B cell (primary cell): ENCODE measurements at regions not wholly inside any gene's neighbourhood (a gene's known extent, or its start where the extent isn't known, plus 50 kb on each side); places are given as distances from the start of the nearest gene placed in this dataset.

Experiments used
- ATAC-seq: fragments of 200-7000 bp; cut with Tn5 transposase; one replicate; pipeline ENCODE4 v1.10.0; 2021; ENCODE audit warnings: low read depth, mild to moderate bottlenecking, moderate number of reproducible peaks, moderate library complexity
- CTCF ChIA-PET: fragments of 350-600 bp; sonication (Branson Sonifier 250); formaldehyde crosslinking; loops from one replicate; lab custom pipeline; 2021; ENCODE audit warnings: antibody characterized with exemption, inconsistent platforms; lab: Charles Lee
- POLR2A ChIA-PET: fragments of 350-600 bp; sonication (Branson Sonifier 250); formaldehyde crosslinking; loops from one replicate; lab custom pipeline; 2021; ENCODE audit warnings: antibody characterized with exemption; lab: Charles Lee
- DNase-seq: peaks from one replicate; pipeline ENCODE4 v3.0.0; 2013
- H2AFZ ChIP-seq: 2 replicates; pipeline ENCODE4 v1.6.1; 2012; ENCODE audit warnings: mild to moderate bottlenecking, low read depth, low read length; ENCODE audit not compliant: insufficient read depth, poor library complexity, severe bottlenecking
- H3K27ac ChIP-seq, 2 donors: 1 replicate in 1 of 2; 2 replicates in 1 of 2; pipeline ENCODE4 v1.5.1; 2012 to 2013; ENCODE audit warnings: low read length in 2 of 2, mild to moderate bottlenecking in 2 of 2, moderate library complexity in 1 of 2
- H3K27me3 ChIP-seq, 4 experiments: fragments of 200-600 bp in 1 of 4; sonication (generic) in 1 of 4; replicated peaks in 1 of 4; 1 replicate in 2 of 4; 2 replicates in 2 of 4; pipeline versions ENCODE4 v1.6.1 to v1.7.0; 2013 to 2016; ENCODE audit warnings: low read length in 3 of 4, mild to moderate bottlenecking in 2 of 4, mixed read lengths in 1 of 4, moderate library complexity in 1 of 4; ENCODE audit not compliant: insufficient read depth in 4 of 4, control insufficient read depth in 3 of 4; ENCODE audit errors: control extremely low read depth in 1 of 4
- H3K36me3 ChIP-seq, 2 experiments: replicated peaks in 1 of 2; 1 replicate in 1 of 2; 2 replicates in 1 of 2; pipeline versions ENCODE4 v1.6.1 to v1.7.1; 2013; ENCODE audit warnings: low read length in 1 of 2; ENCODE audit not compliant: insufficient read depth in 2 of 2, control insufficient read depth in 1 of 2; ENCODE audit errors: control extremely low read depth in 1 of 2, extremely low read depth in 1 of 2
- H3K4me1 ChIP-seq, 2 donors: fragments of 200-600 bp in 1 of 2; sonication (generic) in 1 of 2; 1 replicate in 1 of 2; 2 replicates in 1 of 2; pipeline versions ENCODE4 v1.5.1 to v1.6.1; 2013 to 2017; ENCODE audit warnings: low read length in 2 of 2; ENCODE audit not compliant: control insufficient read depth in 2 of 2, insufficient read depth in 2 of 2
- H3K4me2 ChIP-seq: replicated peaks from 2 replicates; pipeline ENCODE3; 2012; ENCODE audit warnings: mild to moderate bottlenecking, low read depth, low read length; ENCODE audit not compliant: poor library complexity, severe bottlenecking
- H3K4me3 ChIP-seq, 5 experiments: fragments of 200-600 bp in 1 of 5; sonication (generic) in 1 of 5; 1 replicate in 3 of 5; 2 replicates in 2 of 5; pipeline versions ENCODE4 v1.5.1 to v1.7.0; 2011 to 2016; ENCODE audit warnings: low read length in 4 of 5, mild to moderate bottlenecking in 4 of 5, low read depth in 2 of 5, control low read depth in 1 of 5, moderate library complexity in 1 of 5; ENCODE audit not compliant: insufficient read depth in 1 of 5; ENCODE audit errors: control extremely low read depth in 1 of 5, extremely low read depth in 1 of 5
- H3K79me2 ChIP-seq: fragments of 200-600 bp; sonication (generic); one replicate; pipeline ENCODE4 v1.6.0; 2016; ENCODE audit warnings: low read length; ENCODE audit not compliant: control insufficient read depth, insufficient read depth
- H3K9ac ChIP-seq: fragments of 200-600 bp; sonication (generic); 2 replicates; pipeline ENCODE4 v1.6.1; 2017; ENCODE audit warnings: mild to moderate bottlenecking, low read length, moderate library complexity
- H3K9me3 ChIP-seq, 3 donors: one replicate each; pipeline versions ENCODE4 v1.6.1 to v1.7.1; 2013; ENCODE audit warnings: low read length in 2 of 3; ENCODE audit not compliant: control insufficient read depth in 2 of 3, insufficient read depth in 1 of 3; ENCODE audit errors: control extremely low read depth in 1 of 3
- H4K20me1 ChIP-seq: 2 replicates; pipeline ENCODE4 v1.6.0; 2012; ENCODE audit warnings: mild to moderate bottlenecking, low read length; ENCODE audit not compliant: insufficient read depth, control insufficient read depth, poor library complexity, severe bottlenecking
- H3K27ac Mint-ChIP-seq: one replicate; pipeline ENCODE4 v1.8.0; 2021; ENCODE audit warnings: mixed read lengths
- H3K27me3 Mint-ChIP-seq: one replicate; pipeline ENCODE4 v1.8.0; 2021; ENCODE audit warnings: mixed read lengths
- H3K4me1 Mint-ChIP-seq: one replicate; pipeline ENCODE4 v1.8.0; 2021; ENCODE audit warnings: mixed read lengths
- H3K4me3 Mint-ChIP-seq: one replicate; pipeline ENCODE4 v1.8.0; 2021; ENCODE audit warnings: mixed read lengths
- H3K9me3 Mint-ChIP-seq: one replicate; pipeline ENCODE4 v1.8.0; 2022; ENCODE audit warnings: mixed read lengths; ENCODE audit not compliant: insufficient read depth
- EZH2 ChIP-seq: IDR thresholded peaks from 2 replicates; pipeline ENCODE4 v1.6.1; 2012; ENCODE audit warnings: borderline replicate concordance, low read depth, mild to moderate bottlenecking, moderate library complexity, low read length; ENCODE audit not compliant: insufficient read depth, poor library complexity, severe bottlenecking
- WGBS: methylation state at CpG from one replicate; pipeline ENCODE4 v1.1.5; 2013; ENCODE audit warnings: missing lambda C conversion rate; ENCODE audit not compliant: insufficient coverage; 5-methylcytosine and 5-hydroxymethylcytosine counted together
- intact Hi-C: fragments of 100-400 bp; cut with micrococcal nuclease; formaldehyde crosslinking; loops from one replicate; pipeline ENCODE4 v1.10.0; 2022
- TF ChIP-seq, protein P1 (sequence below): fragments of 200-600 bp; IDR thresholded peaks from one replicate; pipeline ENCODE4 v1.8.0; 2022; ENCODE audit warnings: antibody characterized with exemption, mild to moderate bottlenecking

DNA sequence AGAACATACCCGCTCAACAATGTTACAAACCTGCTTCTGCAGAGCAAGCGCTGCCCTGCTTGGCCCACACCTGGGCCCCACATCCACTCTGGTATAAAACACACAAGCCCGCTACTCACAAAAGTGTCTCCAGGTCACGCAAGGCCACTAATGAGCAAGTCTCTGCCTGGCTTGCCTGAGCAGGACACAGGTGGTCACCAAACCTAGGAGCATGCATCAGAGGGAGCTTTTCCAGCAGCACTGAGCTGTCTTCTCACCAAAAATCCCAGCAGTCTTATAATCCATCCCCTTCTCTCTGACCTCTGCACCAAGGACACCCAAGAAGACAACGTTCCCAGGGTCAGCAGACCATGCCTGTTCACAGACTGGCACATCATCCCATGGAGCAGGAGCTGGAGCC is 100.8 kb downstream of the DLL1 start:
- TF ChIP-seq EZH2: no peak
- TF ChIP-seq, protein P1, sequence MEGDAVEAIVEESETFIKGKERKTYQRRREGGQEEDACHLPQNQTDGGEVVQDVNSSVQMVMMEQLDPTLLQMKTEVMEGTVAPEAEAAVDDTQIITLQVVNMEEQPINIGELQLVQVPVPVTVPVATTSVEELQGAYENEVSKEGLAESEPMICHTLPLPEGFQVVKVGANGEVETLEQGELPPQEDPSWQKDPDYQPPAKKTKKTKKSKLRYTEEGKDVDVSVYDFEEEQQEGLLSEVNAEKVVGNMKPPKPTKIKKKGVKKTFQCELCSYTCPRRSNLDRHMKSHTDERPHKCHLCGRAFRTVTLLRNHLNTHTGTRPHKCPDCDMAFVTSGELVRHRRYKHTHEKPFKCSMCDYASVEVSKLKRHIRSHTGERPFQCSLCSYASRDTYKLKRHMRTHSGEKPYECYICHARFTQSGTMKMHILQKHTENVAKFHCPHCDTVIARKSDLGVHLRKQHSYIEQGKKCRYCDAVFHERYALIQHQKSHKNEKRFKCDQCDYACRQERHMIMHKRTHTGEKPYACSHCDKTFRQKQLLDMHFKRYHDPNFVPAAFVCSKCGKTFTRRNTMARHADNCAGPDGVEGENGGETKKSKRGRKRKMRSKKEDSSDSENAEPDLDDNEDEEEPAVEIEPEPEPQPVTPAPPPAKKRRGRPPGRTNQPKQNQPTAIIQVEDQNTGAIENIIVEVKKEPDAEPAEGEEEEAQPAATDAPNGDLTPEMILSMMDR: no peak
- ChIA-PET CTCF (no interaction called here), POLR2A (no interaction called here)
- Histone ChIP-seq H4K20me1 (no peaks in the 10 kb centered on the region), H3K9me3 (peaks cover 0 to 15% (median 4%) of the 10 kb centered on the region in 3 donors), H3K27ac (no peak overlapping the region), H3K36me3 (no peaks in the 10 kb centered on the region), H3K9ac (no peak overlapping the region), H3K4me3 (no peak overlapping the region), H3K27me3 (peaks cover 0 to 11% (median 0%) of the 10 kb centered on the region in 4 experiments), H3K4me2 (no peak overlapping the region), H3K4me1 (no peaks in the 10 kb centered on the region), H3K79me2 (no peaks in the 10 kb centered on the region), H2AFZ (no peak overlapping the region)
- peaks cover 3% of the 10 kb centered on the region for H3K27me3 Mint-ChIP-seq
- no peak for DNase-seq
- no peaks in the 10 kb centered on the region for H3K4me1 Mint-ChIP-seq
- peaks cover 9% of the 10 kb centered on the region for H3K9me3 Mint-ChIP-seq
- intact Hi-C loops: no loop called here
- no peak for ATAC-seq
- WGBS: 92% methylated on average over 5 of the region's 5 CpGs
- no peak overlapping the region for H3K27ac Mint-ChIP-seq
- no peak overlapping the region for H3K4me3 Mint-ChIP-seq

DNA sequence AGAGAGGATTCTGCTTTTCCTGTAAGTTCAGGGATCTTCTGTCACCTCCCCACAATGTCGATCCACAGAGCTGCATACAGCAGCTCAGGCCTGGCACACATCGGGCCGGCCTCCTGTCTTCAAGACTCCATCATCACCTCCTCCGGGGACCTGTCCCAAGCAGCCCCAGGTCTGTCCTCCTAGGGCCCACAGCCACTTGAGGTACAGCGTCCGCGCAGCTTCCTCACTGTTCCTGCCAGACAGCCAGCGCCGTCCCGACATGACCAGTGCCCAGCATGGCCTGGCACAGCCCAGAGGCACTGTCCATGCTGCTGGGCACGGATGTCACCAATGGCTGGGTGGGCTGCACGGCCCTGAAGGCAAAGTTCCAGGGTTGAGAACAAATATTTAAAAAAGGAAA is 101.6 kb downstream of the DLL1 start:
- peaks cover 0 to 11% (median 0%) of the 10 kb centered on the region in 4 experiments for H3K27me3 ChIP-seq
- H2AFZ ChIP-seq: no peak overlapping the region
- TF ChIP-seq, protein P1: no peak
- no peak for TF ChIP-seq EZH2
- no peak overlapping the region for H3K27ac ChIP-seq
- H3K9me3 Mint-ChIP-seq: peaks cover 7% of the 10 kb centered on the region
- no peak overlapping the region for H3K4me3 Mint-ChIP-seq
- no peak overlapping the region for H3K4me3 ChIP-seq
- H3K4me1 ChIP-seq: no peaks in the 10 kb centered on the region
- ATAC-seq (no peak), DNase-seq (no peak)
- H3K27ac Mint-ChIP-seq: no peak overlapping the region
- peaks cover 0 to 15% (median 1%) of the 10 kb centered on the region in 3 donors for H3K9me3 ChIP-seq
- no peaks in the 10 kb centered on the region for H4K20me1 ChIP-seq
- H3K9ac ChIP-seq: no peak overlapping the region
- H3K27me3 Mint-ChIP-seq: peaks cover 3% of the 10 kb centered on the region
- H3K36me3 ChIP-seq: no peaks in the 10 kb centered on the region
- CTCF ChIA-PET: no interaction called here
- 93% methylated on average over 9 of the region's 12 CpGs for WGBS
- intact Hi-C loops: no loop called here
- H3K4me1 Mint-ChIP-seq: no peaks in the 10 kb centered on the region
- POLR2A ChIA-PET: no interaction called here
- H3K79me2 ChIP-seq: no peaks in the 10 kb centered on the region
- no peak overlapping the region for H3K4me2 ChIP-seq
